GM21619 (cell line): ENCODE measurements at regions not wholly inside any gene's neighbourhood (a gene's known extent, or its start where the extent isn't known, plus 50 kb on each side); places are given as distances from the start of the nearest gene placed in this dataset.

Experiments used
- ATAC-seq: cut with Tn5 transposase; IDR thresholded peaks from one replicate; pipeline ENCODE4 v1.9.1; 2021; ENCODE audit not compliant: unreplicated experiment

GRCh38 chr11:41849250-41849649 is 389.8 kb upstream of the LRRC4C start:
- no peak for ATAC-seq

- no peak for ATAC-seq
Measured at GRCh38 chr11:41851743-41852142, 392.3 kb upstream of the LRRC4C start.

GRCh38 chr11:41861838-41862237 is 402.4 kb upstream of the LRRC4C start:
- ATAC-seq, result no peak

- no peak for ATAC-seq
Measured at GRCh38 chr11:41866525-41866924, 407.1 kb upstream of the LRRC4C start.

- no peak for ATAC-seq
Measured at GRCh38 chr11:41868606-41869005, 409.2 kb upstream of the LRRC4C start.

GRCh38 chr11:41872426-41872825 is 413.0 kb upstream of the LRRC4C start:
- ATAC-seq, result no peak

GRCh38 chr11:41872870-41873269 is 413.4 kb upstream of the LRRC4C start:
- ATAC-seq, result no peak

GRCh38 chr11:41878095-41878494 is 418.6 kb upstream of the LRRC4C start:
- no peak for ATAC-seq

GRCh38 chr11:41879214-41879613 is 419.8 kb upstream of the LRRC4C start:
- ATAC-seq, result no peak

GRCh38 chr11:41895081-41895480 is 435.6 kb upstream of the LRRC4C start:
- no peak for ATAC-seq

- ATAC-seq, result no peak
Measured at GRCh38 chr11:41897991-41898390, 438.5 kb upstream of the LRRC4C start.

GRCh38 chr11:41917900-41918299 is 458.4 kb upstream of the LRRC4C start:
- no peak for ATAC-seq

- no peak for ATAC-seq
Measured at GRCh38 chr11:41920374-41920773, 460.9 kb upstream of the LRRC4C start.

- no peak for ATAC-seq
Measured at GRCh38 chr11:41921746-41922390, 462.4 kb upstream of the LRRC4C start.

- no peak for ATAC-seq
Measured at GRCh38 chr11:41926339-41926738, 466.9 kb upstream of the LRRC4C start.

GRCh38 chr11:41935241-41935640 is 475.8 kb upstream of the LRRC4C start:
- ATAC-seq, result no peak

GRCh38 chr11:41935795-41936194 is 476.3 kb upstream of the LRRC4C start:
- no peak for ATAC-seq

- ATAC-seq, result no peak
Measured at GRCh38 chr11:41943656-41944055, 484.2 kb upstream of the LRRC4C start.

GRCh38 chr11:41947392-41947791 is 487.9 kb upstream of the LRRC4C start:
- ATAC-seq, result no peak

- no peak for ATAC-seq
Measured at GRCh38 chr11:41950470-41951143, 491.2 kb upstream of the LRRC4C start.

GRCh38 chr11:41954034-41954433 is 494.6 kb upstream of the LRRC4C start:
- ATAC-seq, result no peak

- ATAC-seq, result no peak
Measured at GRCh38 chr11:41955066-41955465, 495.6 kb upstream of the LRRC4C start.
